SK-N-SH (cell line): ENCODE measurements at regions not wholly inside any gene's neighbourhood (a gene's known extent, or its start where the extent isn't known, plus 50 kb on each side); places are given as distances from the start of the nearest gene placed in this dataset.

Experiments used
- CTCF ChIA-PET: fragments of 300-600, 350-600 bp; formaldehyde crosslinking; extraction: SDS; loops from one replicate; lab custom pipeline; 2021; lab: Yijun Ruan, JAX
- POLR2A ChIA-PET: fragments of 350-600 bp; sonication (Branson Sonifier 250); formaldehyde crosslinking; extraction: SDS; loops from one replicate; lab custom pipeline; 2020; ENCODE audit warnings: antibody characterized with exemption, inconsistent platforms; lab: Yijun Ruan, JAX
- DNase-seq: peaks from one replicate; pipeline ENCODE4 v3.0.0; 2012
- H2AFZ ChIP-seq: fragments of 200-600 bp; sonication (generic); 2 replicates; pipeline ENCODE4 v1.8.1; 2016; ENCODE audit warnings: antibody characterized with exemption, mild to moderate bottlenecking, low read depth
- H3F3A ChIP-seq: fragments of 200-600 bp; sonication (generic); replicated peaks from 2 replicates; pipeline ENCODE3; 2016; ENCODE audit warnings: antibody characterized with exemption, mild to moderate bottlenecking; ENCODE audit not compliant: insufficient read depth
- H3K27ac ChIP-seq, 2 experiments: fragments of 200-500 bp in 1 of 2; fragments of 200-600 bp in 1 of 2; sonication (Bioruptor generic) in 1 of 2; sonication (generic), shearing (Covaris generic) in 1 of 2; 2 replicates each; pipeline versions ENCODE4 v1.5.1 to v1.6.1; 2014 to 2016; ENCODE audit warnings: low read depth in 2 of 2, inconsistent platforms in 1 of 2, low read length in 1 of 2, mild to moderate bottlenecking in 1 of 2, mixed read lengths in 1 of 2
- H3K27me3 ChIP-seq: fragments of 200-600 bp; sonication (generic), shearing (Covaris generic); 2 replicates; pipeline ENCODE4 v1.6.1; 2016; ENCODE audit warnings: mixed run types; ENCODE audit not compliant: insufficient read depth
- H3K36me3 ChIP-seq, 2 experiments: fragments of 200-500 bp in 1 of 2; fragments of 200-600 bp in 1 of 2; sonication (Bioruptor generic) in 1 of 2; sonication (generic) in 1 of 2; replicated peaks in 1 of 2; 2 replicates each; pipeline versions ENCODE3 to v1.5.1; 2014 to 2016; ENCODE audit warnings: low read length in 1 of 2, mild to moderate bottlenecking in 1 of 2; ENCODE audit not compliant: insufficient read depth in 2 of 2, control insufficient read depth in 1 of 2
- H3K4me1 ChIP-seq, 2 experiments: fragments of 200-500 bp in 1 of 2; fragments of 200-600 bp in 1 of 2; sonication (Bioruptor generic) in 1 of 2; sonication (generic), shearing (Covaris generic) in 1 of 2; 2 replicates each; pipeline versions ENCODE4 v1.5.1 to v1.6.1; 2014 to 2016; ENCODE audit warnings: low read depth in 1 of 2, low read length in 1 of 2, mixed run types in 1 of 2; ENCODE audit not compliant: insufficient read depth in 2 of 2, control insufficient read depth in 1 of 2
- H3K4me2 ChIP-seq: fragments of 200-600 bp; sonication (generic), shearing (Covaris generic); 2 replicates; pipeline ENCODE4 v1.6.1; 2017; ENCODE audit warnings: mixed run types
- H3K4me3 ChIP-seq, 2 experiments: fragments of 200-500 bp in 1 of 2; fragments of 200-600 bp in 1 of 2; sonication (Bioruptor generic) in 1 of 2; sonication (generic), shearing (Covaris generic) in 1 of 2; 2 replicates each; pipeline versions ENCODE4 v1.5.1 to v1.8.1; 2014 to 2016; ENCODE audit warnings: low read depth in 2 of 2, inconsistent platforms in 1 of 2, low read length in 1 of 2, mild to moderate bottlenecking in 1 of 2, mixed read lengths in 1 of 2, moderate library complexity in 1 of 2
- H3K79me2 ChIP-seq: fragments of 200-600 bp; sonication (generic); 2 replicates; pipeline ENCODE4 v1.8.1; 2017; ENCODE audit warnings: mild to moderate bottlenecking; ENCODE audit not compliant: insufficient read depth
- H3K9ac ChIP-seq: fragments of 200-600 bp; sonication (generic); 2 replicates; pipeline ENCODE4 v1.6.1; 2017; ENCODE audit warnings: mixed run types
- H3K9me2 ChIP-seq: fragments of 200-600 bp; sonication (generic); 2 replicates; pipeline ENCODE4 v1.6.1; 2017; ENCODE audit warnings: mixed run types
- H3K9me3 ChIP-seq: fragments of 200-600 bp; sonication (generic); 2 replicates; pipeline ENCODE4 v1.6.1; 2017; ENCODE audit warnings: mixed run types, mild to moderate bottlenecking, moderate library complexity
- H4K20me1 ChIP-seq: fragments of 200-600 bp; sonication (generic); 2 replicates; pipeline ENCODE4 v1.6.1; 2017; ENCODE audit warnings: mild to moderate bottlenecking, mixed run types; ENCODE audit not compliant: insufficient read depth
- CHD2 ChIP-seq: fragments of 150-350 bp; IDR thresholded peaks from 2 replicates; pipeline ENCODE4 v1.6.1; 2018; ENCODE audit warnings: low read length; ENCODE audit not compliant: partially characterized antibody
- CTCF ChIP-seq: fragments of 200-600 bp; sonication (generic); IDR thresholded peaks from 2 replicates; pipeline ENCODE4 v1.6.1; 2017; ENCODE audit warnings: antibody characterized with exemption, mild to moderate bottlenecking, moderate library complexity
- ELF1 ChIP-seq: IDR thresholded peaks from 2 replicates; pipeline ENCODE4 v1.4.0; 2012
- EP300 ChIP-seq, 2 experiments: IDR thresholded peaks; 2 replicates each; pipeline versions ENCODE4 v1.4.0 to v1.6.1; 2012; ENCODE audit warnings: borderline replicate concordance in 1 of 2, low read depth in 1 of 2, low read length in 1 of 2
- FOSL2 ChIP-seq: IDR thresholded peaks from 2 replicates; pipeline ENCODE4 v1.4.0; 2012; ENCODE audit warnings: low read depth, mild to moderate bottlenecking, moderate library complexity, borderline replicate concordance
- JUND ChIP-seq: IDR thresholded peaks from 2 replicates; pipeline ENCODE4 v1.4.0; 2012
- MXI1 ChIP-seq: IDR thresholded peaks from 2 replicates; pipeline ENCODE4 v1.6.1; 2012; ENCODE audit warnings: mild to moderate bottlenecking, low read depth, low read length, improper control_type of control experiment
- NRF1 ChIP-seq: IDR thresholded peaks from 2 replicates; pipeline ENCODE4 v1.6.1; 2012; ENCODE audit warnings: low read depth, mild to moderate bottlenecking, low read length
- POLR2AphosphoS5 ChIP-seq: IDR thresholded peaks from 2 replicates; pipeline ENCODE4 v1.6.1; 2012; ENCODE audit warnings: low read depth, low read length
- RAD21 ChIP-seq: IDR thresholded peaks from 2 replicates; pipeline ENCODE4 v1.6.1; 2012; ENCODE audit warnings: mild to moderate bottlenecking, low read length
- RCOR1 ChIP-seq: fragments of 150-350 bp; IDR thresholded peaks from 2 replicates; pipeline ENCODE4 v1.6.1; 2017; ENCODE audit warnings: antibody characterized with exemption, low read length
- RFX5 ChIP-seq: IDR thresholded peaks from 2 replicates; pipeline ENCODE4 v1.6.1; 2012; ENCODE audit warnings: mild to moderate bottlenecking, improper control_type of control experiment, low read length
- SMC3 ChIP-seq: IDR thresholded peaks from 2 replicates; pipeline ENCODE4 v1.6.1; 2012; ENCODE audit warnings: low read depth, low read length, improper control_type of control experiment
- TAF1 ChIP-seq: IDR thresholded peaks from 2 replicates; pipeline ENCODE4 v1.6.1; 2012; ENCODE audit warnings: low read depth, mild to moderate bottlenecking, low read length, moderate library complexity, borderline replicate concordance
- USF1 ChIP-seq: IDR thresholded peaks from 2 replicates; pipeline ENCODE4 v1.4.0; 2012; ENCODE audit warnings: low read depth, borderline replicate concordance
- USF2 ChIP-seq: fragments of 150-350 bp; IDR thresholded peaks from 2 replicates; pipeline ENCODE4 v1.6.1; 2017; ENCODE audit warnings: antibody characterized with exemption, low read length, low read depth, borderline replicate concordance
- YY1 ChIP-seq: IDR thresholded peaks from 2 replicates; pipeline ENCODE4 v1.4.0; 2012; ENCODE audit warnings: low read depth, mild to moderate bottlenecking
- ZBTB33 ChIP-seq: IDR thresholded peaks from 2 replicates; pipeline ENCODE4 v1.4.0; 2012; ENCODE audit warnings: low read depth, borderline replicate concordance
- WGBS: methylation state at CpG from one replicate; pipeline ENCODE4 v1.1.6; 2017; ENCODE audit warnings: low lambda C conversion rate; 5-methylcytosine and 5-hydroxymethylcytosine counted together

GRCh38 chr2:122366427-122366826, 611.0 kb downstream of the TSN start (continued):
- TF ChIP-seq RFX5: no peak
- no peak for TF ChIP-seq MXI1
- TF ChIP-seq FOSL2: no peak
- TF ChIP-seq, all 33 proteins: peak for 0

- no peak overlapping the region for H2AFZ ChIP-seq
- CTCF ChIA-PET: no interaction called here
- whole genome bisulfite sequencing: 14% methylated on average over 7 of the region's 7 CpGs
Observed at GRCh38 chr2:122366969-122367645, 611.7 kb downstream of the TSN start.

GRCh38 chr2:122367646-122368010, 612.2 kb downstream of the TSN start:
- H3K4me1 ChIP-seq: peaks cover 0 to 8% of the 10 kb centered on the region in 2 experiments; a peak in 2 of 4 replicates
- CTCF ChIA-PET: no interaction called here
- no peaks in the 10 kb centered on the region for H3K79me2 ChIP-seq
- no peaks in the 10 kb centered on the region for H4K20me1 ChIP-seq
- no peak overlapping the region for H3K4me3 ChIP-seq
- 8% methylated on average over 2 of the region's 2 CpGs for WGBS
- POLR2A ChIA-PET: no interaction called here
- H3K27ac ChIP-seq: no peak overlapping the region
- H3K9me3 ChIP-seq: no peaks in the 10 kb centered on the region
- H3K4me2 ChIP-seq: no peak overlapping the region
- no peaks in the 10 kb centered on the region for H3K27me3 ChIP-seq
- no peaks in the 10 kb centered on the region for H3K9me2 ChIP-seq
- H3F3A ChIP-seq: no peaks in the 10 kb centered on the region
- no peak overlapping the region for H3K9ac ChIP-seq
- H3K36me3 ChIP-seq: no peaks in the 10 kb centered on the region
- no peak overlapping the region for H2AFZ ChIP-seq
- DNase-seq: no peak
- TF ChIP-seq POLR2AphosphoS5 (no peak), RFX5 (no peak), CTCF (no peak), EP300 (IDR thresholded peaks at IDR 0.05; ENCODE audit: borderline replicate concordance in 1 of 2, low read depth in 1 of 2, low read length in 1 of 2) (no peak), USF1 (no peak), FOSL2 (no peak), ELF1 (no peak), RCOR1 (no peak), NRF1 (no peak), JUND (no peak), RAD21 (no peak), ZBTB33 (no peak), CHD2 (no peak)

More at GRCh38 chr2:122366969-122367645, 611.7 kb downstream of the TSN start:
- H3K9me3 ChIP-seq: no peaks in the 10 kb centered on the region
- POLR2A ChIA-PET: no interaction called here
- no peak overlapping the region for H3K27ac ChIP-seq
- H3K9me2 ChIP-seq: no peaks in the 10 kb centered on the region
- no peaks in the 10 kb centered on the region for H3K27me3 ChIP-seq
- H3K79me2 ChIP-seq: no peaks in the 10 kb centered on the region
- H3K4me1 ChIP-seq: peaks cover 0 to 8% of the 10 kb centered on the region in 2 experiments; a peak in 2 of 4 replicates
- TF ChIP-seq TAF1 (no peak), MXI1 (no peak), YY1 (no peak), RFX5 (no peak), USF2 (no peak), USF1 (no peak), SMC3 (no peak), RAD21 (no peak)
- TF ChIP-seq, all 33 proteins: peak for 0
- Histone ChIP-seq H3K9ac (no peak overlapping the region), H3K4me3 (no peak overlapping the region), H3K4me2 (no peak overlapping the region), H3F3A (no peaks in the 10 kb centered on the region), H3K36me3 (no peaks in the 10 kb centered on the region), H4K20me1 (no peaks in the 10 kb centered on the region)
- no peak for DNase-seq
